ENCODE measurements at regions not wholly inside any gene's neighbourhood (a gene's known extent, or its start where the extent isn't known, plus 50 kb on each side); places are given as distances from the start of the nearest gene placed in this dataset.

DNA sequence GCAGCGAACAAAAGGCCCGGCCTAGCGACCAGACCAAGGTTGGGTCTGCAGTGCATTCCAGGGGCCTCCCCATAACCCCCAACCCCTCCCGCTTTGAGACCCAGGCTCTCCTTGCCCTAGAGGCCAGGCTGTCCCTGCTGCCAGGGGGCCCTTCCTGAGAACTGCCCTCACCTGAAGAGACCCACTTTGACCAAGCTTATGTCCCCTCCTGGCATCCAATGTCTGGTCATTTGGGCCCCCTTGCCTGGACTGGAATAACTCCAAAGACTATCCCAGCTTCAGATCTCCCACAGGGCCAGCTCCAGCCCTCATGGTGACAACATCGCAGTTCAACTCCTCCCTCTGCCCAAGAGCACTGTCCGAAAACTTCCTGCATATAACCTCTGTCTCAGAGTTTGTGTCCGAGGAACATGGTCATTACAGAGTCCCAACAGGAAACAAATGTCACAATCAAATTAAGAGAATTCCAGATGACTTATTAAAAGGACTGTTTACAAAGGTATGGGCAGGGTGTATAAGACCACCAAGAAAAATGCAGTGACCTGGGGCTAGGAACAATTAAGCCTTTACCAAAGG, 125.0 kb downstream of the BANF2 start:
- TF ChIP-seq MXI1 (conservative IDR thresholded peaks at IDR 0.05; ENCODE audit: poor library complexity, severe bottlenecking), result no peak
- no peak for TF ChIP-seq POLR2AphosphoS5 (IDR thresholded peaks at IDR 0.05)
- TF ChIP-seq, protein P1, sequence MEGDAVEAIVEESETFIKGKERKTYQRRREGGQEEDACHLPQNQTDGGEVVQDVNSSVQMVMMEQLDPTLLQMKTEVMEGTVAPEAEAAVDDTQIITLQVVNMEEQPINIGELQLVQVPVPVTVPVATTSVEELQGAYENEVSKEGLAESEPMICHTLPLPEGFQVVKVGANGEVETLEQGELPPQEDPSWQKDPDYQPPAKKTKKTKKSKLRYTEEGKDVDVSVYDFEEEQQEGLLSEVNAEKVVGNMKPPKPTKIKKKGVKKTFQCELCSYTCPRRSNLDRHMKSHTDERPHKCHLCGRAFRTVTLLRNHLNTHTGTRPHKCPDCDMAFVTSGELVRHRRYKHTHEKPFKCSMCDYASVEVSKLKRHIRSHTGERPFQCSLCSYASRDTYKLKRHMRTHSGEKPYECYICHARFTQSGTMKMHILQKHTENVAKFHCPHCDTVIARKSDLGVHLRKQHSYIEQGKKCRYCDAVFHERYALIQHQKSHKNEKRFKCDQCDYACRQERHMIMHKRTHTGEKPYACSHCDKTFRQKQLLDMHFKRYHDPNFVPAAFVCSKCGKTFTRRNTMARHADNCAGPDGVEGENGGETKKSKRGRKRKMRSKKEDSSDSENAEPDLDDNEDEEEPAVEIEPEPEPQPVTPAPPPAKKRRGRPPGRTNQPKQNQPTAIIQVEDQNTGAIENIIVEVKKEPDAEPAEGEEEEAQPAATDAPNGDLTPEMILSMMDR (IDR thresholded peaks at IDR 0.05; ENCODE audit: poor library complexity, severe bottlenecking), result no peak
- TF ChIP-seq EP300 (conservative IDR thresholded peaks at IDR 0.05; ENCODE audit: poor library complexity, severe bottlenecking), result no peak
- no peak for TF ChIP-seq EZH2 (IDR thresholded peaks at IDR 0.05; ENCODE audit: borderline replicate concordance, insufficient read depth, low read length, poor library complexity, severe bottlenecking)
- TF ChIP-seq RAD21 (conservative IDR thresholded peaks at IDR 0.05), result no peak
- TF ChIP-seq SMC3 (conservative IDR thresholded peaks at IDR 0.05; ENCODE audit: poor library complexity), result no peak
- TF ChIP-seq REST (IDR thresholded peaks at IDR 0.05; ENCODE audit: borderline replicate concordance), result no peak
- TF ChIP-seq TAF1 (IDR thresholded peaks at IDR 0.05; ENCODE audit: low read depth), result no peak

Measured in neural cell (in vitro differentiated cells).